Kidney (tissue), 13 donors: ENCODE measurements at regions not wholly inside any gene's neighbourhood (a gene's known extent, or its start where the extent isn't known, plus 50 kb on each side); places are given as distances from the start of the nearest gene placed in this dataset.

ENCODE experiments used
- DNase-seq, 5 donors: peaks; one replicate each; pipeline ENCODE4 v3.0.0-alpha.2; 2013 to 2020
- FAIRE-seq: peaks from 2 replicates; lab custom pipeline; 2012; peaks lifted over from hg19 to GRCh38; lab: Jason Lieb, UNC
- H3K27ac ChIP-seq, 2 donors: one replicate each; pipeline ENCODE4 v1.7.0; 2013; ENCODE audit warnings: low read depth in 2 of 2, low read length in 2 of 2, inconsistent platforms in 1 of 2
- H3K27me3 ChIP-seq: one replicate; pipeline ENCODE4 v1.7.1; 2013; ENCODE audit warnings: low read length, inconsistent platforms; ENCODE audit not compliant: control insufficient read depth, insufficient read depth
- H3K36me3 ChIP-seq, 3 donors: one replicate each; pipeline versions ENCODE4 v1.7.0 to v1.7.1; 2013; ENCODE audit warnings: low read length in 3 of 3, control low read depth in 1 of 3, inconsistent platforms in 1 of 3; ENCODE audit not compliant: insufficient read depth in 3 of 3, control insufficient read depth in 2 of 3
- H3K4me1 ChIP-seq, 3 donors: one replicate each; pipeline versions ENCODE4 v1.7.0 to v1.7.1; 2013; ENCODE audit warnings: low read length in 3 of 3, inconsistent platforms in 1 of 3, low read depth in 1 of 3; ENCODE audit not compliant: control insufficient read depth in 2 of 3, insufficient read depth in 2 of 3
- H3K4me3 ChIP-seq, 3 donors: one replicate each; pipeline versions ENCODE4 v1.7.0 to v1.8.1; 2013; ENCODE audit warnings: low read length in 3 of 3, control low read depth in 1 of 3, inconsistent platforms in 1 of 3
- H3K9ac ChIP-seq, 3 donors: one replicate each; pipeline versions ENCODE4 v1.7.0 to v1.7.1; 2013; ENCODE audit warnings: low read length in 3 of 3, control low read depth in 1 of 3, inconsistent platforms in 1 of 3
- H3K9me3 ChIP-seq, 3 donors: one replicate each; pipeline versions ENCODE4 v1.7.0 to v1.7.1; 2013; ENCODE audit warnings: low read length in 3 of 3, control low read depth in 1 of 3, inconsistent platforms in 1 of 3; ENCODE audit not compliant: control insufficient read depth in 2 of 3, insufficient read depth in 1 of 3
- CTCF ChIP-seq: IDR thresholded peaks from 3 replicates; pipeline ENCODE4 v1.5.1; 2012; ENCODE audit warnings: mild to moderate bottlenecking, moderate library complexity, borderline replicate concordance; ENCODE audit not compliant: insufficient read depth; ENCODE audit errors: extremely low read depth
- intact Hi-C: fragments of 100-400 bp; cut with DNase I; formaldehyde crosslinking; loops from one replicate; pipeline ENCODE4 v1.11.1; 2022
- donor health status: control.
- donor health status: control.
- donor health status: control.
- donor health status: control.
- donor health status: control.
- donor health status: DM: yes; HTN: yes; CAD: no.
- donor health status: Normal renal cell carcinoma (clear cell type).

GRCh38 chr7:86280150-86280549 lies 363.6 kb upstream of the GRM3 start:
- no peaks in the 10 kb centered on the region for H3K36me3 ChIP-seq
- no peaks in the 10 kb centered on the region for H3K27me3 ChIP-seq
- DNase-seq (no peak), FAIRE-seq (peak; percentile 61)
- no peaks in the 10 kb centered on the region for H3K9me3 ChIP-seq
- H3K9ac ChIP-seq = no peak overlapping the region
- no peak overlapping the region for H3K27ac ChIP-seq
- TF ChIP-seq CTCF = no peak
- H3K4me3 ChIP-seq = no peak overlapping the region
- H3K4me1 ChIP-seq = no peaks in the 10 kb centered on the region
- intact Hi-C loops = no loop called here

DNA sequence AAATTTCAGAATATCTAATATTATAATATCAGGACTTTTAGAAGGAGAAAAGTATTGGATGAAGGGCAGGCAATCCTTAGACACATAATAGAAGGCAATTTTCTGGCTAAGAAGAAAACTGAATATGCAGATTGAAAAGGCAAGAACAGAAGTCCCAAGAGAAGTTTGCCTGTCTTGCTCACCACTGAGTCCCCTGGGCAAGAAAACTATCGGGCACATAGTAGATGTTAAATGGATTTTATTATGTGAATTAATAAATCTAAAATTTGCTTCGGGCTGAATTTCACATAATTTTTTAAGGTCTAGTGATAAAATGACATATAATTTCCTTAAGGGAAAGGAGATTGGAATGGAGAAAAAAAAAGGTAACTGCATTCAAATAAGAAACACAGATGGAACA lies 380.9 kb upstream of the GRM3 start:
- H3K9me3 ChIP-seq = no peaks in the 10 kb centered on the region
- H3K27ac ChIP-seq = no peak overlapping the region
- FAIRE-seq (no peak), DNase-seq (no peak)
- intact Hi-C loops = no loop called here
- no peaks in the 10 kb centered on the region for H3K36me3 ChIP-seq
- no peak overlapping the region for H3K4me3 ChIP-seq
- H3K27me3 ChIP-seq = no peaks in the 10 kb centered on the region
- no peak overlapping the region for H3K9ac ChIP-seq
- no peak for TF ChIP-seq CTCF
- no peaks in the 10 kb centered on the region for H3K4me1 ChIP-seq

DNA sequence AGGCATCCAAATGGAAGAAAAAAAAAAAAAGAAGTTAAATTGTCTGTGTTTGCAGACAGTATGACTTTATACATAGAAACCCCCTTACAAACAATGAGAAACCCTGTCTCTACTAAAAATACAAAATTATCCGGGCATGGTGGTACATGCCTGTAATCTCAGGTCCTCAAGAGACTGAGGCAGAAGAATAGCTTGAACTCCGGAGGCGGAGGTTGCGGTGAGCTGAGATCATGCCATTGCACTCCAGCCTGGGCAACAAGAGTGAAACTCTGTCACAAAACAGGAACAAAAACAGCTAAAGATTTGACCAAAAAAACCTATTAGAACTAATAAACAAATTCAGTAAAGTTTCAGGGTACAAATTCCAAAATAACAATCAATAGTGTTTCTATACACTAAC lies 385.8 kb upstream of the GRM3 start:
- Histone ChIP-seq H3K27ac (no peak overlapping the region), H3K4me3 (no peak overlapping the region), H3K9me3 (no peaks in the 10 kb centered on the region), H3K4me1 (no peaks in the 10 kb centered on the region), H3K27me3 (no peaks in the 10 kb centered on the region), H3K9ac (no peak overlapping the region), H3K36me3 (no peaks in the 10 kb centered on the region)
- FAIRE-seq = no peak
- intact Hi-C loops = no loop called here
- no peak for TF ChIP-seq CTCF
- no peak for DNase-seq

DNA sequence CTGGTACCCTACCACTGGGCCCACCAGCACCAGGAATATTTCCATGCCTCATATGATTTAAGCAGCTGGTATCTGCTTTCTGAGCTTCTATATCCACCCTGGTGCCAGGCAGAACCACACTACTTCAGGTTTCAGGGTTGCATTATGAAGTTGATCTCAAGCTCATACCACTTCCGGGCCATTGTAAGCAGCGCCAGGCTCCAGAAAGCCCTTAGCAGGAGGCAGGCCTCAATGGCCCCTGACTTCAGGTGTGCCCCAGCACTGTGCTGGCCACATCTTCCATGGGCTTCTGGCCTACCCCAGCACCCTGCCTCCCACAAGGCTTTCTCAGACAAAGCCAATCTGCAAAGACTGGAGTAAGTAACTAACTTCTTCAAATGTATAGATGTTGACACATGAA lies 391.3 kb upstream of the GRM3 start:
- no peak for TF ChIP-seq CTCF
- Histone ChIP-seq H3K27me3 (no peaks in the 10 kb centered on the region), H3K4me3 (no peak overlapping the region), H3K36me3 (no peaks in the 10 kb centered on the region), H3K9me3 (no peaks in the 10 kb centered on the region), H3K27ac (no peak overlapping the region), H3K4me1 (no peaks in the 10 kb centered on the region), H3K9ac (no peak overlapping the region)
- intact Hi-C loops = no loop called here
- DNase-seq (no peak), FAIRE-seq (no peak)
